ENCODE measurements at regions not wholly inside any gene's neighbourhood (a gene's known extent, or its start where the extent isn't known, plus 50 kb on each side); places are given as distances from the start of the nearest gene placed in this dataset.
A peak's percentile ranks its signal among the peaks of the same experiment; 100 is the strongest.

- no peak for TF ChIP-seq CTCF (IDR thresholded peaks at IDR 0.05; ENCODE audit: insufficient read depth, missing control alignments)
- FAIRE-seq: no peak
- DNase-seq (ENCODE audit: insufficient read length, low spot score): no peak
Measured at GRCh38 chr12:14191612-14192011, 173.9 kb upstream of the ATF7IP start.

- TF ChIP-seq CTCF (IDR thresholded peaks at IDR 0.05; ENCODE audit: insufficient read depth, missing control alignments): no peak
- DNase-seq (ENCODE audit: insufficient read length, low spot score) (no peak), FAIRE-seq (no peak)
Measured at GRCh38 chr12:14193639-14194038, 171.8 kb upstream of the ATF7IP start.

- FAIRE-seq (no peak), DNase-seq (ENCODE audit: insufficient read length, low spot score) (no peak)
- TF ChIP-seq CTCF (IDR thresholded peaks at IDR 0.05; ENCODE audit: insufficient read depth, missing control alignments): no peak
Measured at GRCh38 chr12:14194572-14194971, 170.9 kb upstream of the ATF7IP start.

GRCh38 chr12:14199455-14200198 is 165.9 kb upstream of the ATF7IP start:
- TF ChIP-seq CTCF (IDR thresholded peaks at IDR 0.05; ENCODE audit: insufficient read depth, missing control alignments): no peak
- no peak for DNase-seq (ENCODE audit: insufficient read length, low spot score)
- no peak for FAIRE-seq

- FAIRE-seq (no peak), DNase-seq (ENCODE audit: insufficient read length, low spot score) (no peak)
- TF ChIP-seq CTCF (IDR thresholded peaks at IDR 0.05; ENCODE audit: insufficient read depth, missing control alignments): no peak
Measured at GRCh38 chr12:14200598-14200997, 164.9 kb upstream of the ATF7IP start.

GRCh38 chr12:14201291-14201690 is 164.2 kb upstream of the ATF7IP start:
- no peak for TF ChIP-seq CTCF (IDR thresholded peaks at IDR 0.05; ENCODE audit: insufficient read depth, missing control alignments)
- FAIRE-seq (peak; percentile 16), DNase-seq (ENCODE audit: insufficient read length, low spot score) (no peak)

GRCh38 chr12:14207905-14208551 is 157.5 kb upstream of the ATF7IP start:
- FAIRE-seq: no peak
- TF ChIP-seq CTCF (IDR thresholded peaks at IDR 0.05; ENCODE audit: insufficient read depth, missing control alignments): no peak
- DNase-seq (ENCODE audit: insufficient read length, low spot score): no peak

Data from D721Med (cell line).